ENCODE measurements at regions not wholly inside any gene's neighbourhood (a gene's known extent, or its start where the extent isn't known, plus 50 kb on each side); places are given as distances from the start of the nearest gene placed in this dataset.

- no peak for TF ChIP-seq CTCF (IDR thresholded peaks at IDR 0.05)
- no peak for TF ChIP-seq EZH2phosphoT487 (IDR thresholded peaks at IDR 0.05)
Measured at GRCh38 chr10:87605628-87606251, 53.9 kb upstream of the PAPSS2 start.

Data from neural progenitor cell (in vitro differentiated cells).